BE2C (cell line): ENCODE measurements at regions not wholly inside any gene's neighbourhood (a gene's known extent, or its start where the extent isn't known, plus 50 kb on each side); places are given as distances from the start of the nearest gene placed in this dataset.

ENCODE experiments used
- DNase-seq: peaks from one replicate; pipeline ENCODE4 v3.0.0-alpha.2; 2020
- H3K27me3 ChIP-seq: fragments of 250-450 bp; sonication (Bioruptor Pico); 2 replicates; pipeline ENCODE4 v1.5.1; 2020; ENCODE audit warnings: mild to moderate bottlenecking
- H3K36me3 ChIP-seq: fragments of 250-450 bp; sonication (Bioruptor Pico); 2 replicates; pipeline ENCODE4 v1.5.1; 2020; ENCODE audit warnings: mild to moderate bottlenecking
- H3K4me1 ChIP-seq: fragments of 250-450 bp; sonication (Bioruptor Pico); 2 replicates; pipeline ENCODE4 v1.5.1; 2020
- H3K4me3 ChIP-seq: 2 replicates; pipeline ENCODE4 v1.5.1; 2011; ENCODE audit warnings: low read depth, low read length
- H3K9me3 ChIP-seq: fragments of 250-450 bp; sonication (Bioruptor Pico); 2 replicates; pipeline ENCODE4 v1.5.1; 2020
- TF ChIP-seq, protein P1 (sequence below): IDR thresholded peaks from 2 replicates; pipeline ENCODE4 v1.5.1; 2012; ENCODE audit warnings: mild to moderate bottlenecking, low read depth, low read length

GRCh38 chr14:50018201-50018932 is 98.0 kb downstream of the VCPKMT start:
- TF ChIP-seq, protein P1, sequence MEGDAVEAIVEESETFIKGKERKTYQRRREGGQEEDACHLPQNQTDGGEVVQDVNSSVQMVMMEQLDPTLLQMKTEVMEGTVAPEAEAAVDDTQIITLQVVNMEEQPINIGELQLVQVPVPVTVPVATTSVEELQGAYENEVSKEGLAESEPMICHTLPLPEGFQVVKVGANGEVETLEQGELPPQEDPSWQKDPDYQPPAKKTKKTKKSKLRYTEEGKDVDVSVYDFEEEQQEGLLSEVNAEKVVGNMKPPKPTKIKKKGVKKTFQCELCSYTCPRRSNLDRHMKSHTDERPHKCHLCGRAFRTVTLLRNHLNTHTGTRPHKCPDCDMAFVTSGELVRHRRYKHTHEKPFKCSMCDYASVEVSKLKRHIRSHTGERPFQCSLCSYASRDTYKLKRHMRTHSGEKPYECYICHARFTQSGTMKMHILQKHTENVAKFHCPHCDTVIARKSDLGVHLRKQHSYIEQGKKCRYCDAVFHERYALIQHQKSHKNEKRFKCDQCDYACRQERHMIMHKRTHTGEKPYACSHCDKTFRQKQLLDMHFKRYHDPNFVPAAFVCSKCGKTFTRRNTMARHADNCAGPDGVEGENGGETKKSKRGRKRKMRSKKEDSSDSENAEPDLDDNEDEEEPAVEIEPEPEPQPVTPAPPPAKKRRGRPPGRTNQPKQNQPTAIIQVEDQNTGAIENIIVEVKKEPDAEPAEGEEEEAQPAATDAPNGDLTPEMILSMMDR: no peak
- no peak for DNase-seq
- no peaks in the 10 kb centered on the region for H3K9me3 ChIP-seq
- no peaks in the 10 kb centered on the region for H3K36me3 ChIP-seq
- H3K4me1 ChIP-seq: no peaks in the 10 kb centered on the region
- no peak overlapping the region for H3K4me3 ChIP-seq
- no peaks in the 10 kb centered on the region for H3K27me3 ChIP-seq

GRCh38 chr14:50018933-50019210 is 97.5 kb downstream of the VCPKMT start:
- TF ChIP-seq, protein P1: no peak

GRCh38 chr14:50020184-50020583 is 96.2 kb downstream of the VCPKMT start:
- Histone ChIP-seq H3K4me1 (no peaks in the 10 kb centered on the region), H3K9me3 (no peaks in the 10 kb centered on the region), H3K36me3 (no peaks in the 10 kb centered on the region), H3K4me3 (no peak overlapping the region), H3K27me3 (no peaks in the 10 kb centered on the region)
- DNase-seq: no peak
- TF ChIP-seq, protein P1: no peak

More at GRCh38 chr14:50018933-50019210, 97.5 kb downstream of the VCPKMT start:
- no peaks in the 10 kb centered on the region for H3K9me3 ChIP-seq
- DNase-seq: no peak
- no peaks in the 10 kb centered on the region for H3K4me1 ChIP-seq
- H3K36me3 ChIP-seq: no peaks in the 10 kb centered on the region
- H3K27me3 ChIP-seq: no peaks in the 10 kb centered on the region
- H3K4me3 ChIP-seq: no peak overlapping the region

- H3K4me3 ChIP-seq: no peak overlapping the region
- H3K9me3 ChIP-seq: peaks cover under 1% of the 10 kb centered on the region; the same call in 1 of the 2 replicates
- no peak for DNase-seq
- no peaks in the 10 kb centered on the region for H3K4me1 ChIP-seq
- TF ChIP-seq, protein P1: no peak
- no peaks in the 10 kb centered on the region for H3K36me3 ChIP-seq
- H3K27me3 ChIP-seq: no peaks in the 10 kb centered on the region
Measured at GRCh38 chr14:50020799-50021198, 95.6 kb downstream of the VCPKMT start.

GRCh38 chr14:50021261-50022031 is 94.9 kb downstream of the VCPKMT start:
- no peaks in the 10 kb centered on the region for H3K4me1 ChIP-seq
- DNase-seq: no peak
- H3K27me3 ChIP-seq: no peaks in the 10 kb centered on the region
- no peak overlapping the region for H3K4me3 ChIP-seq
- peaks cover 3% of the 10 kb centered on the region; the same call in 1 of the 2 replicates for H3K9me3 ChIP-seq
- TF ChIP-seq, protein P1: no peak
- no peaks in the 10 kb centered on the region for H3K36me3 ChIP-seq

DNA sequence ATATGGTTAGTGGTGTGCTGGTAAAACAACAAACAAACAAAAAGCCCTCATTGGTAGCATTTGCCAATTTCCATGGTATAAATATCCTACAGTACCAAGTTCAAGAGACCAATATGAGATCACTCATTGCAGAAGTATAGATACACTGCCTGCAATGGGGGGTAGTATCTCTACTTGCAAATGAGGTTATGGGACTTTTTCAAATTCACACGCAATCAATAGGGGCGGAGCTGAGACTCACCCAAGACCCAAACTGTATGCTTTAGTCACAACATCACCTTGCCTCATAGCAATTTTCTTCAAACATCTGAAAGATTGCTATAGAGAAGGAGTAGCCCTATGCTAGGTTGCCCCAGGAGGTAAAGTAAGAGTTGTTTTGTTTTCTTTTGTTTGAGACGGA is 93.7 kb downstream of the VCPKMT start:
- H3K4me3 ChIP-seq: no peak overlapping the region
- no peaks in the 10 kb centered on the region for H3K27me3 ChIP-seq
- no peaks in the 10 kb centered on the region for H3K36me3 ChIP-seq
- TF ChIP-seq, protein P1: no peak
- peaks cover 3% of the 10 kb centered on the region; the same call in 1 of the 2 replicates for H3K9me3 ChIP-seq
- H3K4me1 ChIP-seq: no peaks in the 10 kb centered on the region
- DNase-seq: no peak
